OCI-LY1 (cell line): ENCODE measurements at regions not wholly inside any gene's neighbourhood (a gene's known extent, or its start where the extent isn't known, plus 50 kb on each side); places are given as distances from the start of the nearest gene placed in this dataset.
"Not testable (repeated sequence)": the region's sequence is repeated elsewhere in the genome, so short reads cannot be mapped to it uniquely, and the experiment has no call there.

Experiments used
- H2AFZ ChIP-seq: fragments of 200-600 bp; sonication (generic), shearing (Covaris generic); 2 replicates; pipeline ENCODE4 v1.6.0; 2014; ENCODE audit warnings: antibody characterized with exemption, mild to moderate bottlenecking, low read length
- H3F3A ChIP-seq: fragments of 200-600 bp; sonication (generic), shearing (Covaris generic); 2 replicates; pipeline ENCODE4 v1.6.0; 2014; ENCODE audit warnings: mild to moderate bottlenecking, antibody characterized with exemption, low read length, moderate library complexity; ENCODE audit not compliant: insufficient read depth
- H3K27ac ChIP-seq: fragments of 200-600 bp; sonication (generic); 2 replicates; pipeline ENCODE4 v1.5.1; 2014; ENCODE audit warnings: low read length, mixed run types, mild to moderate bottlenecking, low read depth; ENCODE audit not compliant: poor library complexity, severe bottlenecking
- H3K27me3 ChIP-seq: fragments of 200-600 bp; sonication (generic); 2 replicates; pipeline ENCODE4 v1.6.0; 2014; ENCODE audit warnings: antibody characterized with exemption, mild to moderate bottlenecking, low read length, moderate library complexity; ENCODE audit not compliant: insufficient read depth
- H3K36me3 ChIP-seq: fragments of 200-600 bp; sonication (generic); 2 replicates; pipeline ENCODE4 v1.6.1; 2014; ENCODE audit warnings: mild to moderate bottlenecking, antibody characterized with exemption, low read length, moderate library complexity, mixed read lengths; ENCODE audit not compliant: insufficient read depth
- H3K4me1 ChIP-seq: fragments of 200-600 bp; sonication (generic); 2 replicates; pipeline ENCODE4 v1.5.1; 2014; ENCODE audit warnings: mild to moderate bottlenecking, low read length, moderate library complexity; ENCODE audit not compliant: insufficient read depth, severe bottlenecking
- H3K4me2 ChIP-seq: fragments of 200-600 bp; sonication (generic), shearing (Covaris generic); 2 replicates; pipeline ENCODE4 v1.6.1; 2014; ENCODE audit warnings: low read length
- H3K4me3 ChIP-seq: fragments of 200-600 bp; sonication (generic); 2 replicates; pipeline ENCODE4 v1.5.1; 2014; ENCODE audit warnings: low read length, low read depth, mild to moderate bottlenecking, mixed read lengths; ENCODE audit not compliant: poor library complexity, severe bottlenecking
- H3K79me2 ChIP-seq: fragments of 200-600 bp; shearing (Covaris generic); 2 replicates; pipeline ENCODE4 v1.6.1; 2016; ENCODE audit warnings: mixed run types, low read length, mixed read lengths; ENCODE audit not compliant: insufficient read depth
- H3K9ac ChIP-seq: fragments of 200-600 bp; sonication (generic), shearing (Covaris generic); 2 replicates; pipeline ENCODE4 v1.6.1; 2014; ENCODE audit warnings: mild to moderate bottlenecking, low read length, mixed read lengths
- H3K9me2 ChIP-seq: fragments of 200-600 bp; sonication (generic), shearing (Covaris generic); 2 replicates; pipeline ENCODE4 v1.6.1; 2014; ENCODE audit warnings: low read depth, mild to moderate bottlenecking, low read length, mixed read lengths
- H3K9me3 ChIP-seq: fragments of 200-600 bp; shearing (Covaris generic); 2 replicates; pipeline ENCODE4 v1.6.1; 2014; ENCODE audit warnings: low read length, mixed read lengths
- H4K20me1 ChIP-seq: fragments of 200-600 bp; sonication (generic), shearing (Covaris generic); 2 replicates; pipeline ENCODE4 v1.6.0; 2016; ENCODE audit warnings: mild to moderate bottlenecking, low read length; ENCODE audit not compliant: insufficient read depth
- EZH2 ChIP-seq: fragments of 200-600 bp; sonication (generic), shearing (Covaris generic); IDR thresholded peaks from 2 replicates; pipeline ENCODE4 v1.8.0; 2017; ENCODE audit warnings: borderline replicate concordance, mixed run types, mild to moderate bottlenecking, antibody characterized with exemption, low read length, moderate library complexity, mixed read lengths
- TF ChIP-seq, protein P1 (sequence below): fragments of 200-600 bp; sonication (generic), shearing (Covaris generic); IDR thresholded peaks from 2 replicates; pipeline ENCODE4 v1.5.1; 2017; ENCODE audit warnings: mild to moderate bottlenecking, antibody characterized with exemption, low read length, moderate library complexity, mixed read lengths

DNA sequence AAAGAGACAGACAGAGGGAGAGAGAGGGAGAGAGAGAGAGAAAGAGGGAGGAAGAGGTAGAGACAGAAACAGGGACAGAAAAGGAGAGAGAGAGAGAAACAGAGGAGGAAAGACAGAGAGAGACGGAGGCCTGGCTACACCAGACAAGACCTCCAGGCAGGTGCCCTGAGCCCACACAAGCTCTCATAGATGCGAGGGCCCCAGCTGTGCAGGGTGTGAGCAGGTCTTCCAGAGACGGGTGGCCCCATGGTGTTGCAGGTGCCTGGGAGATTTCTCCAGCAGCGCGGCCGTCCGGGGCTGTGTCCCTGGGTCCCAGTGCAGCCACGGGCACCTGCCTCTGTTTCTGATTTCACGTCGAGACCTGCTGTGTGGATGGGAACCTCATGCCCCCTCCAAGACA is 253.0 kb downstream of the SHOX start:
- H3K36me3 ChIP-seq, result no peaks in the 10 kb centered on the region
- no peak overlapping the region for H3K4me3 ChIP-seq
- H3K27me3 ChIP-seq, result no peaks in the 10 kb centered on the region
- no peaks in the 10 kb centered on the region for H3K9me2 ChIP-seq
- H3K9ac ChIP-seq, result no peak overlapping the region
- H3K9me3 ChIP-seq, result no peaks in the 10 kb centered on the region
- no peak overlapping the region for H3K27ac ChIP-seq
- no peaks in the 10 kb centered on the region for H3K4me1 ChIP-seq
- no peaks in the 10 kb centered on the region for H3F3A ChIP-seq
- H3K4me2 ChIP-seq, result no peak overlapping the region
- H2AFZ ChIP-seq, result no peak overlapping the region
- no peaks in the 10 kb centered on the region for H3K79me2 ChIP-seq
- H4K20me1 ChIP-seq, result no peaks in the 10 kb centered on the region
- TF ChIP-seq, protein P1, sequence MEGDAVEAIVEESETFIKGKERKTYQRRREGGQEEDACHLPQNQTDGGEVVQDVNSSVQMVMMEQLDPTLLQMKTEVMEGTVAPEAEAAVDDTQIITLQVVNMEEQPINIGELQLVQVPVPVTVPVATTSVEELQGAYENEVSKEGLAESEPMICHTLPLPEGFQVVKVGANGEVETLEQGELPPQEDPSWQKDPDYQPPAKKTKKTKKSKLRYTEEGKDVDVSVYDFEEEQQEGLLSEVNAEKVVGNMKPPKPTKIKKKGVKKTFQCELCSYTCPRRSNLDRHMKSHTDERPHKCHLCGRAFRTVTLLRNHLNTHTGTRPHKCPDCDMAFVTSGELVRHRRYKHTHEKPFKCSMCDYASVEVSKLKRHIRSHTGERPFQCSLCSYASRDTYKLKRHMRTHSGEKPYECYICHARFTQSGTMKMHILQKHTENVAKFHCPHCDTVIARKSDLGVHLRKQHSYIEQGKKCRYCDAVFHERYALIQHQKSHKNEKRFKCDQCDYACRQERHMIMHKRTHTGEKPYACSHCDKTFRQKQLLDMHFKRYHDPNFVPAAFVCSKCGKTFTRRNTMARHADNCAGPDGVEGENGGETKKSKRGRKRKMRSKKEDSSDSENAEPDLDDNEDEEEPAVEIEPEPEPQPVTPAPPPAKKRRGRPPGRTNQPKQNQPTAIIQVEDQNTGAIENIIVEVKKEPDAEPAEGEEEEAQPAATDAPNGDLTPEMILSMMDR, result no peak
- no peak for TF ChIP-seq EZH2

DNA sequence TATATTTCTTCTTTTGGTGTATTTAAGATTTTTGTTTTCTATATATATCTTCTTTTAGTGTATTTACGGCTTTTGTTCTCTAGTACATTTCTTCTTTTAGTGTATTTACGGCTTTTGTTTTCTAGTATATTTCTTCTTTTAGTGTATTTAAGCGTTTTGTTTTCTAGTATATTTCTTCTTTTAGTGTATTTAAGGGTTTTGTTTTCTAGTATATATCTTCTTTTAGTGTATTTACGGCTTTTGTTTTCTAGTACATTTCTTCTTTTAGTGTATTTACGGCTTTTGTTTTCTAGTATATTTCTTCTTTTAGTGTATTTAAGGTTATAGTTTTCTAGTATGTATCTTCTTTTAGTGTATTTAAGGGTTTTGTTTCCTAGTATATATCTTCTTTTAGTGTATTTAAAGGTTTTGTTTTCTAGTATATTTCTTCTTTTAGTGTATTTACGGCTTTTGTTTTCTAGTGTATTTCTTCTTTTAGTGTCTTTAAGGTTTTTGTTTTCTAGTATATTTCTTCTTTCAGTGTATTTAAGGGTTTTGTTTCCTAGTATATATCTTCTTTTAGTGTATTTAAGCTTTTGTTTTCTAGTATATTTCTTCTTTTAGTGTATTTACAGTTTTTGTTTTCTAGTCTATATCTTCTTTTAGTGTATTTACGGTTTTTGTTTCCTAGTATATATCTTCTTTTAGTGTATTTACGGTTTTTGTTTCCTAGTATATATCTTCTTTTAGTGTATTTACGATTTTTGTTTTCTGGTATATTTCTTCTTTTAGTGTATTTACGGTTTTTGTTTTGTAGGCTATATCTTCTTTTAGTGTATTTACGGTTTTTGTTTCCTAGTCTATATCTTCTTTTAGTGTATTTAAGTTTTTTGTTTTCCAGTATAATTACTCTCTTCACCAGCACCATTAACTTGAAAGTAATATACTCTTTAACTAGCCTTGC is 249.4 kb downstream of the SHOX start:
- not testable (repeated sequence) for H3F3A ChIP-seq, H3K9me3 ChIP-seq, H2AFZ ChIP-seq, H3K79me2 ChIP-seq, H3K4me3 ChIP-seq, H3K9ac ChIP-seq, H3K4me2 ChIP-seq, H3K27me3 ChIP-seq, H3K27ac ChIP-seq, H3K4me1 ChIP-seq, H3K36me3 ChIP-seq, H4K20me1 ChIP-seq, H3K9me2 ChIP-seq

DNA sequence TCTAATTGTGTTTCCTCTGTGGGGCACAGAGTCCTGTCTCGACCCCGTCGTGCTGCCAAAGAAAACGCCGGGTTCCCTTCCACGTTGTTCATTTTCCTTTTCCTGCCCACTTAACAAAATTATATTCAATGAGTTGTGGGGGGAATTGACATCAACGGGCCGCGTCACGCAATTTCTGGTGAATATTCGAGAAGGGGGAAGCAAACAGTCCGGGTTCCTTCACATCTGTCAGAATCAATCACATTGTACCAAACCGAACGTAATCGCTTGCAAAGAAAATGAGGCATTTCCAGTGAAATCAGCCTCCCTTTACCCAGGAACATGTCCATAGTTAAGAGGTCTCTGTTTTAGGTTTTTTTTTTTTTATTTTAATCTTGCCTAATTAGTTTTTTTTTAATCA is 243.5 kb downstream of the SHOX start:
- Histone ChIP-seq H3K9me3 (no peaks in the 10 kb centered on the region), H3K4me2 (no peak overlapping the region), H3F3A (no peaks in the 10 kb centered on the region), H3K36me3 (no peaks in the 10 kb centered on the region), H2AFZ (no peak overlapping the region), H3K9ac (no peak overlapping the region), H3K27me3 (no peaks in the 10 kb centered on the region), H3K27ac (no peak overlapping the region), H3K4me3 (no peak overlapping the region), H4K20me1 (no peaks in the 10 kb centered on the region), H3K4me1 (no peaks in the 10 kb centered on the region), H3K79me2 (no peaks in the 10 kb centered on the region), H3K9me2 (no peaks in the 10 kb centered on the region)
- TF ChIP-seq, protein P1, result no peak
- TF ChIP-seq EZH2, result no peak

DNA sequence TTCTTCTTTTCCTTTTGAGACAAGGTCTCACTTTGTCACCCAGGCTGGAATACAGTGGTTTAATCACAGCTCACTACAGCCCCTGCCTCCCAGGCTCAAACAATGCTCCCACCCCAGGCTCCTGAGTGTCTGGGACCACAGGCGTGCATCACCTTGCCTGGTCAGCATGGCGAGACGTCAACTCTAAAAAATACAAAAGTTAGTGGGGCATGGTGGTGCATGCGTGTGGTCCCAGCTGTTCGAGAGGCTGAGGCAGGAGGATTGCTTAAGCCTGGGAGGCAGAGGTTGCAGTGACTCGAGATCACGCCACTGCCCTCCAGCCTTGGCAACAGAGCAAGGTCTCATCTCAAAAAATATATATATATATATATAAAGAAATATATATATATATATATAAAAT is 242.4 kb downstream of the SHOX start:
- Histone ChIP-seq H3K27me3 (no peaks in the 10 kb centered on the region), H3K9me2 (no peaks in the 10 kb centered on the region), H3K27ac (no peak overlapping the region), H3K4me1 (no peaks in the 10 kb centered on the region), H4K20me1 (no peaks in the 10 kb centered on the region), H2AFZ (no peak overlapping the region), H3K4me3 (no peak overlapping the region), H3K79me2 (no peaks in the 10 kb centered on the region), H3F3A (no peaks in the 10 kb centered on the region), H3K4me2 (no peak overlapping the region), H3K9me3 (no peaks in the 10 kb centered on the region), H3K9ac (no peak overlapping the region), H3K36me3 (no peaks in the 10 kb centered on the region)
- TF ChIP-seq, protein P1, result no peak
- TF ChIP-seq EZH2, result no peak
